ENCODE measurements at regions not wholly inside any gene's neighbourhood (a gene's known extent, or its start where the extent isn't known, plus 50 kb on each side); places are given as distances from the start of the nearest gene placed in this dataset.

- no peak for DNase-seq (ENCODE audit: low read depth)
Measured at GRCh38 chr15:39125904-39126303, 455.0 kb upstream of the THBS1 start.

GRCh38 chr15:39127151-39127790 is 453.6 kb upstream of the THBS1 start:
- no peak for DNase-seq (ENCODE audit: low read depth)

- DNase-seq (ENCODE audit: low read depth) = no peak
Measured at GRCh38 chr15:39127925-39128617, 452.8 kb upstream of the THBS1 start.

GRCh38 chr15:39128746-39129145 is 452.1 kb upstream of the THBS1 start:
- no peak for DNase-seq (ENCODE audit: low read depth)

GRCh38 chr15:39130556-39131379 is 450.1 kb upstream of the THBS1 start:
- no peak for DNase-seq (ENCODE audit: low read depth)

GRCh38 chr15:39131609-39132008 is 449.3 kb upstream of the THBS1 start:
- no peak for DNase-seq (ENCODE audit: low read depth)

GRCh38 chr15:39132070-39132469 is 448.8 kb upstream of the THBS1 start:
- no peak for DNase-seq (ENCODE audit: low read depth)

GRCh38 chr15:39132954-39133600 is 447.8 kb upstream of the THBS1 start:
- no peak for DNase-seq (ENCODE audit: low read depth)

GRCh38 chr15:39134282-39134681 is 446.6 kb upstream of the THBS1 start:
- DNase-seq (ENCODE audit: low read depth) = no peak

GRCh38 chr15:39135989-39136388 is 444.9 kb upstream of the THBS1 start:
- no peak for DNase-seq (ENCODE audit: low read depth)

- DNase-seq (ENCODE audit: low read depth) = no peak
Measured at GRCh38 chr15:39139431-39140059, 441.3 kb upstream of the THBS1 start.

GRCh38 chr15:39140060-39140604 is 440.7 kb upstream of the THBS1 start:
- DNase-seq (ENCODE audit: low read depth) = no peak

- no peak for DNase-seq (ENCODE audit: low read depth)
Measured at GRCh38 chr15:39142500-39142899, 438.4 kb upstream of the THBS1 start.

GRCh38 chr15:39143479-39143878 is 437.4 kb upstream of the THBS1 start:
- no peak for DNase-seq (ENCODE audit: low read depth)

GRCh38 chr15:39144051-39144450 is 436.8 kb upstream of the THBS1 start:
- DNase-seq (ENCODE audit: low read depth) = no peak

- DNase-seq (ENCODE audit: low read depth) = no peak
Measured at GRCh38 chr15:39144613-39145499, 436.0 kb upstream of the THBS1 start.

- no peak for DNase-seq (ENCODE audit: low read depth)
Measured at GRCh38 chr15:39145854-39146625, 434.8 kb upstream of the THBS1 start.

- no peak for DNase-seq (ENCODE audit: low read depth)
Measured at GRCh38 chr15:39149636-39150150, 431.2 kb upstream of the THBS1 start.

- no peak for DNase-seq (ENCODE audit: low read depth)
Measured at GRCh38 chr15:39151545-39151944, 429.3 kb upstream of the THBS1 start.
